Activated gamma-delta T cell (primary cell): ENCODE measurements at regions not wholly inside any gene's neighbourhood (a gene's known extent, or its start where the extent isn't known, plus 50 kb on each side); places are given as distances from the start of the nearest gene placed in this dataset.
"Not testable (repeated sequence)": the region's sequence is repeated elsewhere in the genome, so short reads cannot be mapped to it uniquely, and the experiment has no call there.

Source experiments
- DNase-seq: peaks from one replicate; lab custom pipeline; 2025; lab: John Stamatoyannopoulos, UW

GRCh38 chr4:57418133-57418532 lies 307.9 kb upstream of the IGFBP7 start:
- no peak for DNase-seq

DNA sequence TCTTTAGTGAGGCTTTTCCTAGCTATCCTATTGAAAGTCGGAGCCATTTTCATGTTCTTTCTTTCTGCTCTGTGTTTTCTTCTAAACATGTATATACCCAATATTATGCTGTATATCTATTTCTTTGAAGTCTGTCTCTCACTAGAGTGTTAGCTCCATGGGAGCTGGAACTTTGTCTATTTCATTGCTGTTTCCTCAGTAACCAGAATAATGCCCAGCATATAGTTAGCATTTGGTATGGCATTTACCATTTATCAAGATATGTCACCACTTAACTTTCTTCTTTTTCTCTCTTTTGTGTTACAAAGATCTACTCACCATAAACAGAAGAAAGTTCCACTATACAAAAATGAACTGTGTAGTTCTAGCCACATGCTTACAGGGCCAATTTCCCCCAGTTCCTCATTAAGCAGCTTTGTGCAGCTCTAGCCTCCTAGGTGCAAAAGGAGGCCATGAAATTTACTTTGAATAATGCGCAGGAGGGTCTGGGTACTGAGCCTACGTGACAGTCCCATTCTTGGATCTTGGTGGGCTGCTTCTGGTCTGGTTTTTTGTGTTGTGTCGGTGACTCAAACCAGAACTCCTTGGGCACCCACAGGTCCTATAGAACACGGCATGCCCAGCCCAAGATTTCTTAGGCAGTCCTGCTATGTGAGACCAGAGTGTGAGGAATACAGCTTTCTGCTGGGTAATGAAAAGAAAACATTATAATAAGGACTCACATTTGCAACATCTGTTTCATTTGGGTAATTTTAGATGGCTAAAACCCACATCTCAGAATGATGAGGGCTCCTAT lies 302.3 kb upstream of the IGFBP7 start:
- no peak for DNase-seq

DNA sequence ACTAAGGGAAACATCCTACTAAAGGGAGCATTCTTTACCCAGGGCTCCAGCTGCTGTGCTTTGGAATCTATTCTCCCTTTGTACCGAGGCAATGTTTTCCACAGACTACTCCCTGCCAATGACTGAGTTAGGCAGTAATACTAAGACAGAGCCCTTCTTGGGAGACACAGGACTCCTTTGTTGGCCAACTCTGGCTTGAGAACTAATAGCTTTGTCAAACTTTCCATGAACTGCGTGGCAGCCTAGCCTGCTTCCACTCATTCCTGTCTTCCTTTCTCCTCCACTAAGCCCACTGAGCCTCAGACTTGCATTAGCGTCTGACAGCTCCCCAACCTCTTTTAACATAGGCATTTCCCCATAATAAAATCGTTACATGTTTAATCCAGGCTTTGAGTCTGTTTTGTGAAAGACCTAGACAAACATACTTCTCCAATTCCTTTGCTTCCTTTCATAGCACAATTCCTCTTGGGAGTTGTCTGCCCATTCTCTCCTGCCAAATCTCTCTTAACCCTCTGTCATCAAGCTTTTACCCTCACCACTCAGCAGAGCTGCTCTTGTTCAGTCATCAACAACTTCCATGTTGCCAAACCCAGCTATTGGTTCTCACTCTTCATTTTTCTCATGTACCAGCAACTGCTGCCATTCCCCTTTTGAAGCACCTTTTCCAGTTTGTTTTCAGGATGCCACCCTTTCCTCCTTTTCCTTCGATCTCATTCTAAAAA lies 300.3 kb upstream of the IGFBP7 start:
- DNase-seq = no peak

- DNase-seq = no peak
Observed at GRCh38 chr4:57405359-57405758, 295.2 kb upstream of the IGFBP7 start.

GRCh38 chr4:57404483-57404882 lies 294.3 kb upstream of the IGFBP7 start:
- DNase-seq = no peak

- no peak for DNase-seq
Observed at GRCh38 chr4:57403591-57403990, 293.4 kb upstream of the IGFBP7 start.

DNA sequence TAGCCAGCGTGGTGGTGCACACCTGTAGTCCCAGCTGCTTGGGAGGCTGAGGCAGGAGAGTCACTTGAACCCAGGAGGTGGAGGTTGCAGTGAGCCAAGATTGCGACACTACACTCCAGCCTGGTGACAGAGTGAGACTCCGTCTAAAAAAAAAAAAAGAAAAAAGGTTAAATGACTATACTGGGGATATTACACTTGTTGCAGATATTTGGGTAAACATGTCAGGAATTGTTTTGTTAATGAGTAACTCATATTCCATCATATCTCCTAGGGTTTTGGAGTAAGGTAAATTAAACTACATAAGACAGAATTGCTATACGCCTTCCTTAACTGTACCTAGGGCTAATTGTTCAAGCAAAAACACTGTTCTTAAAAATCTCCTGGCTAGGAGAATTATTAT lies 291.4 kb upstream of the IGFBP7 start:
- no peak for DNase-seq

DNA sequence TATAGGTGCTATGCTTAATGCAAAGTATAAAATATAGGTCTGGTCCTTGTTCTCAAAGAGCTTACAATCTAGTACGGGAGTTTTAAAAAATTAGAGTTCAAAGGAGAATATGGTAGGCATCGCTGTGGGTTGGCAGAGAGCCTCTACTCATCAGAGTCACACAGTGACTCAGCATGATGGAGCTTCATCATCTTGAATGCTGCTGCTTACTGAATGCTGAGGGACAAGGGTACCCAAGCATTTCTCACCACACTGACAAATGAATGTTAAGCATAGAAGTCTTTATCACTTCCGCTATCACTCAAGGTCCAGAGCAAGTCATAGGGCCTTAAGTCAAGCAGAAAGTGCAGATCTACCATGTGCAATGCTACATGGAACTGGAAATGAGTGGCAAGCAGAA lies 268.6 kb upstream of the IGFBP7 start:
- no peak for DNase-seq

- no peak for DNase-seq
Observed at GRCh38 chr4:57374866-57375595, 264.8 kb upstream of the IGFBP7 start.

DNA sequence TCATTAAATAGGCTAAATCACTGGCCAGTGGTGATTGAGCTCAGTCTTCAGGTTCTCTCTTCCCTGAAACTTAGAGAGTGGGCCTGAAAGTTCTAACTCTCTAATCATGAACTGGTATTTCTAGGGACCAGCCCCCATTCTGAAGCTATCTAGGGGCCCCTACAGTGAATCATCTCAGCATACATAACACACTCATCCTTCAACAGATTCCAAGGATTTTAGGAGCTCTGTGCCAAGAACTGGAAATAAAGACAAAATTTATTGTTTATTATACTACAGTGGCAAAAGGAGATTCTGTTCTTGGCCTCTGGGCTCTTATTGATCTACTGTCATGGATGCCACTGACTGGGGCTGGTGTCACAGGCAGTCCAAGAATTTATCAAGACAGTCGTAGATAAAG lies 263.8 kb upstream of the IGFBP7 start:
- no peak for DNase-seq

GRCh38 chr4:57371671-57372070 lies 261.5 kb upstream of the IGFBP7 start:
- no peak for DNase-seq

DNA sequence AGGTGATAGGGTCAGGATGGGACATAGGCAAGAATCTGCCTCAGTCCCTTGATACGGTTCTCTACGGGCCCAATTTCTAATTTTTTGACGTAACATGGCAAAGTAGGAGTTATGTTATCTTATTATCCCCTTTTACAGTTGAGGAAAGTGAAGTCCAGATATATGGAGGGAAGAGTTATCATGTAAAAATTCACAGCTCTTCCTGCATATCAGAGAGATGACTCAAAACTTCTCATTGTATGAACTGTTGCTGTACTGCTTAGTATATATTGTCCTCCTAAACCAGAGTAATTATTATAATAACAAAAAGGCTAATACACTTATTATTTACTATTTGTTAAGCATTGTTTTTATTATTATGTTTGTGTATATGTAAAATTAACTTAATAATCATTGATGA lies 260.5 kb upstream of the IGFBP7 start:
- no peak for DNase-seq

GRCh38 chr4:57369446-57369845 lies 259.3 kb upstream of the IGFBP7 start:
- no peak for DNase-seq

GRCh38 chr4:57364255-57364654 lies 254.1 kb upstream of the IGFBP7 start:
- DNase-seq = no peak

DNA sequence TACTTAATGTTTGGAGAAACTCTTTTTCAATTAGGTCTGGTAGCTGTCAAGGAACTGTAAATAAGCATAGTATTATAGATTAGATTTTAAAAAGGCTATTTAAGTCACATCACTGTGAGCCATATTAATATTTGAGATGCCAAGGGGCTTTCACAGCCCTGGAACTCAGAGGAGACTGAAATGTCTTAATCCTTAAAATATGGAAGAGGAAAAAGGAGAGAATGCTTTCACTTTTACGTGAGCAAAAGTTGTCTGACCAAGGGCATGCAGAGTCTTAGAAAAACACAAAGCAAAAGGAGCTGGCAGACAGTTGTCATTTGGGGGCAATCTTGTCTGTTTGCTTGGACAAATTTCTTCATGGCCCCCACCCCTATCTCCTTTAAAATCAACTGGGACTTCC lies 253.2 kb upstream of the IGFBP7 start:
- no peak for DNase-seq

- no peak for DNase-seq
Observed at GRCh38 chr4:57360681-57361080, 250.5 kb upstream of the IGFBP7 start.

GRCh38 chr4:57355101-57355665 lies 245.0 kb upstream of the IGFBP7 start:
- no peak for DNase-seq

DNA sequence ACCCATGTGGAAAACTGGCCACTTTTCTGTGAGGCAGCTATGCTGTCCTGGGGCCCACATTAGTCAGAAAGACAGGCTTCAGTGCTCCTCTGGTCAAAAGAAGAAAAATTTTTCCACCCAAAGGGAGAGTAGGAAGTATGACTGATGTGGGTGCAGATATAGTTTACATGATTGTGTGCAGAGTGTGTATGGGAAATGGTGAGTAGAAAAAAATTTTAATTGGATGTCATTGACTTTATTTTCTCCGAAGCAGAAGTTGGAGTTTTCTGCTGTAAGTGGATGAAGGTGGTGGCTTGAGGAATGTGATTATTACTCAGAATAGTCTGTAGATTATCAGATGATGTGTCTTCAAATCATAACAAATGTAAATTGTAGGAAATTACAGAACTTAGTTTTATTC lies 241.5 kb upstream of the IGFBP7 start:
- no peak for DNase-seq

- DNase-seq = no peak
Observed at GRCh38 chr4:57344296-57344695, 234.1 kb upstream of the IGFBP7 start.

- DNase-seq = no peak
Observed at GRCh38 chr4:57342411-57342810, 232.2 kb upstream of the IGFBP7 start.

- not testable (repeated sequence) for DNase-seq
Observed at GRCh38 chr4:57338861-57339260, 228.7 kb upstream of the IGFBP7 start.

DNA sequence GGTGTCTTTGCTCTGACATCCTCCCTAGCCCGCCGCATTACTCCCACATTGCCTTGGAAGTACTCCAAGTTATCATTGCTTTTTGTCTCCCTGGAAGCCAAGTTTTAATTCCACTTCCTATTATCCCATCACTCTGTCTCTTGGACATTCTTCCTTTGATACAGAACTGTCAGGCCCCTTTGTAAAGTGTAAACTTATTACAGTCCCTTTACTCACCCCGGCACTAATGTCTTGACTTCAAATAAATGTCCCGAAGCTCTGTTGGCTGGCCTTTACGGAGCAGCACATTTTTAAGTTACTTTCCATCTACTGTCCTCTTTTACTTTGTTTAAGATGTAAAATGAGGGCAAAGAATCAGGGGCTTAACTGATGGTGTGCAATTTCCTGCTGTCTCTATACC lies 223.5 kb upstream of the IGFBP7 start:
- no peak for DNase-seq

- DNase-seq = no peak
Observed at GRCh38 chr4:57331959-57332358, 221.8 kb upstream of the IGFBP7 start.
